ENCODE measurements at regions not wholly inside any gene's neighbourhood (a gene's known extent, or its start where the extent isn't known, plus 50 kb on each side); places are given as distances from the start of the nearest gene placed in this dataset.

GRCh38 chr13:52911340-52911739 is 62.9 kb upstream of the PCDH8 start:
- Histone ChIP-seq H3K27ac (ENCODE audit: extremely low read length, insufficient read depth, low read length) (no peak overlapping the region), H3K4me2 (ENCODE audit: low read depth, low read length) (no peak overlapping the region), H3K36me3 (replicated peaks in 1 of 2; ENCODE audit: control insufficient read depth in 1 of 2, insufficient read depth in 2 of 2, low read length in 2 of 2) (no peaks in the 10 kb centered on the region), H2AFZ (ENCODE audit: low read length) (no peak overlapping the region), H3K9ac (ENCODE audit: insufficient read depth, low read depth, low read length) (no peak overlapping the region), H3K4me3 (replicated peaks in 1 of 3; ENCODE audit: insufficient read depth in 1 of 3, low read depth in 2 of 3, low read length in 3 of 3) (no peak overlapping the region), H3K27me3 (ENCODE audit: control insufficient read depth in 1 of 2, insufficient read depth in 2 of 2, low read length in 2 of 2) (peaks cover 0 to 18% of the 10 kb centered on the region in 2 experiments; a peak in 2 of 5 replicates), H3K9me3 (ENCODE audit: low read length) (no peaks in the 10 kb centered on the region), H3K4me1 (ENCODE audit: insufficient read depth, low read length) (no peaks in the 10 kb centered on the region), H4K20me1 (ENCODE audit: insufficient read depth, low read length) (no peaks in the 10 kb centered on the region), H3K79me2 (ENCODE audit: insufficient read depth, low read length) (no peaks in the 10 kb centered on the region)
- POLR2A ChIA-PET = no interaction called here
- CTCF ChIA-PET (ENCODE audit: low intra/inter-chr PET ratio, low total read pairs) = no interaction called here
- FAIRE-seq = no peak
- ATAC-seq = no peak
- 0% methylated on average over 2 of the region's 2 CpGs for WGBS (ENCODE audit: low lambda C conversion rate)
- TF ChIP-seq ZNF33A (CRISPR knock-in tag; IDR thresholded peaks at IDR 0.05; ENCODE audit: borderline replicate concordance) (no peak), TFAP4 (IDR thresholded peaks at IDR 0.05; ENCODE audit: borderline replicate concordance, low read depth) (no peak), KLF16 (CRISPR knock-in tag; IDR thresholded peaks at IDR 0.05) (no peak), PAF1 (CRISPR knock-in tag; IDR thresholded peaks at IDR 0.05) (no peak), TOPORS (CRISPR knock-in tag; IDR thresholded peaks at IDR 0.05) (no peak), ARNT (IDR thresholded peaks at IDR 0.05) (no peak), ZNF318 (CRISPR knock-in tag; IDR thresholded peaks at IDR 0.05) (no peak), HOXA9 (CRISPR knock-in tag; IDR thresholded peaks at IDR 0.05; ENCODE audit: borderline replicate concordance) (no peak), ZBTB46 (CRISPR knock-in tag; IDR thresholded peaks at IDR 0.05; ENCODE audit: borderline replicate concordance) (no peak), GABPB1 (CRISPR knock-in tag; IDR thresholded peaks at IDR 0.05) (no peak), ZNF180 (CRISPR knock-in tag; IDR thresholded peaks at IDR 0.05; ENCODE audit: borderline replicate concordance, low read depth) (no peak), ZNF792 (CRISPR knock-in tag; IDR thresholded peaks at IDR 0.05) (no peak)
- in situ Hi-C loops (cut with HindIII; ENCODE audit: extremely low pct_ligation_motif_present, low pct_unique_long_range_greater_than_20kb) = no loop called here
- DNase-seq (ENCODE audit: low spot score) = no peak
- no TSS peak for BruUV-seq (replicated peaks)
- intact Hi-C loops (cut with micrococcal nuclease; ENCODE audit: unreplicated experiment) = no loop called here

Measured in HepG2 (cell line).